Spleen (tissue), 11 donors: ENCODE measurements at regions not wholly inside any gene's neighbourhood (a gene's known extent, or its start where the extent isn't known, plus 50 kb on each side); places are given as distances from the start of the nearest gene placed in this dataset.

ENCODE experiments used
- DNase-seq: peaks from one replicate; pipeline ENCODE4 v3.0.0-alpha.2; 2020
- H3K27ac ChIP-seq, 8 donors: fragments of 200-600 bp; sonication (generic) in 7 of 8; 1 replicate in 4 of 8; 2 replicates in 4 of 8; pipeline versions ENCODE4 v1.5.0 to v1.8.0; 2016 to 2021; ENCODE audit warnings: inconsistent platforms in 4 of 8, mild to moderate bottlenecking in 4 of 8, moderate library complexity in 1 of 8
- H3K27me3 ChIP-seq, 7 donors: fragments of 200-600 bp; sonication (generic) in 6 of 7; replicated peaks in 1 of 7; 1 replicate in 4 of 7; 2 replicates in 3 of 7; pipeline versions ENCODE4 v1.5.0 to v1.8.0; 2016 to 2021; ENCODE audit warnings: inconsistent platforms in 3 of 7, mild to moderate bottlenecking in 1 of 7
- H3K36me3 ChIP-seq, 6 donors: fragments of 200-600 bp; sonication (generic) in 5 of 6; 1 replicate in 4 of 6; 2 replicates in 2 of 6; pipeline versions ENCODE4 v1.5.0 to v1.8.0; 2016 to 2021; ENCODE audit warnings: inconsistent platforms in 2 of 6
- H3K4me1 ChIP-seq, 6 donors: fragments of 200-600 bp; sonication (generic) in 5 of 6; 1 replicate in 3 of 6; 2 replicates in 3 of 6; pipeline versions ENCODE4 v1.5.0 to v1.8.0; 2016 to 2021; ENCODE audit warnings: inconsistent platforms in 3 of 6
- H3K4me3 ChIP-seq, 8 donors: fragments of 200-600 bp; sonication (generic) in 7 of 8; 1 replicate in 4 of 8; 2 replicates in 4 of 8; pipeline versions ENCODE4 v1.5.0 to v1.8.0; 2016 to 2021; ENCODE audit warnings: inconsistent platforms in 4 of 8, mild to moderate bottlenecking in 4 of 8, moderate library complexity in 2 of 8
- H3K9me3 ChIP-seq, 8 donors: fragments of 200-600 bp; sonication (generic) in 7 of 8; 1 replicate in 4 of 8; 2 replicates in 4 of 8; pipeline versions ENCODE4 v1.5.0 to v1.8.0; 2016 to 2021; ENCODE audit warnings: inconsistent platforms in 4 of 8
- CTCF ChIP-seq, 11 experiments: fragments of 200-600 bp in 7 of 11; fragments of 450-650 bp in 4 of 11; sonication (generic) in 4 of 11; IDR thresholded peaks in 8 of 11; conservative IDR thresholded peaks in 3 of 11; 1 replicate in 7 of 11; 2 replicates in 4 of 11; pipeline versions ENCODE4 v1.4.0 to v1.8.0; 2016 to 2021; ENCODE audit warnings: antibody characterized with exemption in 11 of 11, inconsistent platforms in 4 of 11, mild to moderate bottlenecking in 1 of 11
- POLR2A ChIP-seq, 3 donors: fragments of 450-650 bp; IDR thresholded peaks; one replicate each; pipeline ENCODE4 v1.5.1; 2017; ENCODE audit warnings: antibody characterized with exemption in 3 of 3, mild to moderate bottlenecking in 1 of 3
- POLR2AphosphoS5 ChIP-seq, 3 donors: sonication (generic); formaldehyde crosslinking; IDR thresholded peaks; one replicate each; pipeline ENCODE4 v1.5.1; 2017; ENCODE audit warnings: antibody characterized with exemption in 3 of 3
- WGBS, 5 donors: extraction: QIAGEN DNeasy Blood & Tissue Kit in 3 of 5; methylation state at CpG; one replicate each; pipeline versions ENCODE4 v1.1.5 to v1.1.7; 2013 to 2018; 5-methylcytosine and 5-hydroxymethylcytosine counted together
- intact Hi-C: fragments of 100-400 bp; cut with DNase I; formaldehyde crosslinking; loops from one replicate; pipeline ENCODE4 v1.15.0; 2023; ENCODE audit warnings: low total_unique reads
- donor health status: healthy with polysubstance abuse.
- donor health status: DM: no; HTN: no; CAD: no; lungs with moderate emphysema.
- donor health status: DM: no; HTN: no; CAD: no.
- donor health status: Bipolar disorder and iron deficiency.
- donor health status: healthy.
- donor health status: DM: no; HTN: no; CAD: no.
- donor health status: DM: yes; HTN: yes; CAD: no.

GRCh38 chr3:23127196-23127595 is 75.9 kb upstream of the UBE2E2 start:
- no peaks in the 10 kb centered on the region for H3K36me3 ChIP-seq
- intact Hi-C loops, result no loop called here
- TF ChIP-seq CTCF (IDR thresholded peaks at IDR 0.05 in 8 of 11, conservative IDR thresholded peaks at IDR 0.05 in 3 of 11) (no peak), POLR2A (IDR thresholded peaks at IDR 0.05) (no peak), POLR2AphosphoS5 (IDR thresholded peaks at IDR 0.05) (no peak)
- H3K27me3 ChIP-seq, result no peaks in the 10 kb centered on the region
- 79 to 92% (median 88%) methylated on average over 3 of the region's 3 CpGs for WGBS, 5 donors
- no peaks in the 10 kb centered on the region for H3K9me3 ChIP-seq
- DNase-seq, result no peak
- no peaks in the 10 kb centered on the region for H3K4me1 ChIP-seq
- H3K27ac ChIP-seq, result no peak overlapping the region
- no peak overlapping the region for H3K4me3 ChIP-seq

DNA sequence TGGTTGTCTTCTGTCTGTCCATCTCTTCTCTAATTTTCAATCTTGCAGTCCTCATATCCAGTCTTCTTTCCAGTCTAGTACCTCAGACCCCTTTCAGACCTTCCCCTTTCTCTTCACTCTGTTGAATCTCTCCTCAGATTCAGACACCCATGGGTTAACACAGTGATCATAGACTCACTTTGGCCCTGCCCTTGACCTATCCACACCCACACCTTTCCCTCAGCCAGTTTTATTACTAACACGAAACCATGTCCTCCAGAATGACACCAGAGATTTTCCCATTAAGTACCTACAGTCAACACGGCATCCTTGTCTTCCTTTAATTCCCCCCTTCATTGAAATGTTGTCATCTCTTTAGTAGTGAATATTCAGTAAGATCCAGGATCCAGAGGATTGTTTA is 74.5 kb upstream of the UBE2E2 start:
- Histone ChIP-seq H3K27ac (no peak overlapping the region), H3K4me1 (no peaks in the 10 kb centered on the region)
- intact Hi-C loops, result no loop called here

DNA sequence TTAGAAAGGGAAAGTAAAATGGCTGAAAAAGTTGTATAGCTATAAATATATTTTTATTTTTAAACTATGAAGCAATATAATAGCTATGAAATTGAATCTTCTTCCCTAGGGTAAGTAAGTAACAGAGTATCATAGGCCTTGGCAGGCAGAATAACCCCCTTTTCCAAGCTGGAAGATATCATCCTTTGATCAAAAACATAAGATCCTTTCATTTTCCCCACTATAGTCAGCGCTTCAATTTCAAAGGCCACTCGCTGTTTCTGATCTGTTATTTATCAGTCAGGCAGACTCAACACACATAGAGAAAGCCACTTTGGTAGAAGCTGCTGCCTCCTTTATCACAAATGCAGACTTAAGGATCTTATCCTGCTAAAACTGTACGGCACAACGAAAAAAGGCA is 74.0 kb upstream of the UBE2E2 start:
- intact Hi-C loops, result no loop called here
- no peaks in the 10 kb centered on the region for H3K9me3 ChIP-seq
- TF ChIP-seq POLR2A (IDR thresholded peaks at IDR 0.05) (no peak), CTCF (IDR thresholded peaks at IDR 0.05 in 8 of 11, conservative IDR thresholded peaks at IDR 0.05 in 3 of 11) (no peak), POLR2AphosphoS5 (IDR thresholded peaks at IDR 0.05) (no peak)
- WGBS, 5 donors, result 61 to 75% (median 65%) methylated on average over 4 of the region's 4 CpGs
- H3K36me3 ChIP-seq, result no peaks in the 10 kb centered on the region
- H3K27ac ChIP-seq, result no peak overlapping the region
- DNase-seq, result no peak
- no peaks in the 10 kb centered on the region for H3K4me1 ChIP-seq
- peak overlapping the region in 2 of 8 donors; percentile 15 to 20 for H3K4me3 ChIP-seq
- H3K27me3 ChIP-seq, result no peaks in the 10 kb centered on the region

More for the DNA sequence above, 74.5 kb upstream of the UBE2E2 start:
- no peaks in the 10 kb centered on the region for H3K27me3 ChIP-seq
- 39 to 87% (median 78%) methylated on average over 2 of the region's 2 CpGs for WGBS, 5 donors
- no peak for DNase-seq
- no peak overlapping the region for H3K4me3 ChIP-seq
- H3K9me3 ChIP-seq, result no peaks in the 10 kb centered on the region
- no peaks in the 10 kb centered on the region for H3K36me3 ChIP-seq
- TF ChIP-seq CTCF (IDR thresholded peaks at IDR 0.05 in 8 of 11, conservative IDR thresholded peaks at IDR 0.05 in 3 of 11) (no peak), POLR2AphosphoS5 (IDR thresholded peaks at IDR 0.05) (no peak), POLR2A (IDR thresholded peaks at IDR 0.05) (no peak)

DNA sequence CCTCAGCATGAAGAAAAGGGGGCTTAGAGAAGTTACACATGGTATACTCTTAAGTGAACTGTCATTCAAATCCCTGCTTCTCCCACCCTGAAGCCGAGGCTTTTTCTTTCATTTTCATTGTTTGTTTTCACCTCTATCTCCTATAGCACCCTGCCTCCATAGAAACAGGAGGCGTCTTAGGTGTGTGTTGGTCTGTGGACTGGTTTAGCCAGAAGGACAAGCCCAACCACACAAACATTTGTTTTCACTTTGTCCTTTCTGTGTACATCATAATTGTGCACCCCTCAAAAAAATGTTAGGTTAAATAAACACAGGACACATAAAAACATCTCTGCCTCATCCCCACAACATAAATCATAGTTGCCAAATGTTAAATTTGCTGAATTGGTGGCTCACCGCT is 73.3 kb upstream of the UBE2E2 start:
- DNase-seq, result no peak
- TF ChIP-seq POLR2A (IDR thresholded peaks at IDR 0.05) (no peak), CTCF (IDR thresholded peaks at IDR 0.05 in 8 of 11, conservative IDR thresholded peaks at IDR 0.05 in 3 of 11) (no peak), POLR2AphosphoS5 (IDR thresholded peaks at IDR 0.05) (no peak)
- intact Hi-C loops, result no loop called here
- Histone ChIP-seq H3K27me3 (no peaks in the 10 kb centered on the region), H3K4me3 (peak overlapping the region in 2 of 8 donors; percentile 15 to 20), H3K27ac (no peak overlapping the region), H3K9me3 (no peaks in the 10 kb centered on the region), H3K36me3 (no peaks in the 10 kb centered on the region), H3K4me1 (no peaks in the 10 kb centered on the region)
- 72 to 76% (median 74%) methylated on average over 3 of the region's 3 CpGs for WGBS, 5 donors
